Activated naive CD4-positive, alpha-beta T cell (primary cell): ENCODE measurements at regions not wholly inside any gene's neighbourhood (a gene's known extent, or its start where the extent isn't known, plus 50 kb on each side); places are given as distances from the start of the nearest gene placed in this dataset.

Experiments used
- DNase-seq, 4 experiments: peaks; one replicate each; lab custom pipeline; 2025; lab: John Stamatoyannopoulos, UW

- DNase-seq, result no peak
Measured at GRCh38 chr7:25996006-25996408, 156.0 kb upstream of the NFE2L3 start.

- DNase-seq, result no peak
Measured at GRCh38 chr7:25998499-25998898, 153.5 kb upstream of the NFE2L3 start.

GRCh38 chr7:26000841-26001240 is 151.2 kb upstream of the NFE2L3 start:
- DNase-seq, result no peak

- DNase-seq, result no peak
Measured at GRCh38 chr7:26001662-26002244, 150.2 kb upstream of the NFE2L3 start.

- no peak for DNase-seq
Measured at GRCh38 chr7:26005683-26006410, 146.2 kb upstream of the NFE2L3 start.

- no peak for DNase-seq
Measured at GRCh38 chr7:26006426-26006825, 145.6 kb upstream of the NFE2L3 start.

- DNase-seq, result no peak
Measured at GRCh38 chr7:26007510-26007909, 144.5 kb upstream of the NFE2L3 start.

GRCh38 chr7:26008428-26008827 is 143.6 kb upstream of the NFE2L3 start:
- no peak for DNase-seq

GRCh38 chr7:26011039-26011696 is 140.8 kb upstream of the NFE2L3 start:
- no peak for DNase-seq

GRCh38 chr7:26013551-26014083 is 138.4 kb upstream of the NFE2L3 start:
- no peak for DNase-seq

- DNase-seq, result no peak
Measured at GRCh38 chr7:26022982-26023381, 129.0 kb upstream of the NFE2L3 start.

- DNase-seq, result no peak
Measured at GRCh38 chr7:26029911-26030310, 122.1 kb upstream of the NFE2L3 start.

GRCh38 chr7:26034391-26034790 is 117.6 kb upstream of the NFE2L3 start:
- no peak for DNase-seq

- DNase-seq, result no peak
Measured at GRCh38 chr7:26035552-26035951, 116.4 kb upstream of the NFE2L3 start.

GRCh38 chr7:26036092-26036491 is 115.9 kb upstream of the NFE2L3 start:
- DNase-seq, result no peak

GRCh38 chr7:26038201-26038990 is 113.6 kb upstream of the NFE2L3 start:
- DNase-seq, result no peak

- no peak for DNase-seq
Measured at GRCh38 chr7:26040085-26040484, 111.9 kb upstream of the NFE2L3 start.

- no peak for DNase-seq
Measured at GRCh38 chr7:26042237-26042636, 109.8 kb upstream of the NFE2L3 start.

- no peak for DNase-seq
Measured at GRCh38 chr7:26043801-26044200, 108.2 kb upstream of the NFE2L3 start.

- DNase-seq, result no peak
Measured at GRCh38 chr7:26044320-26044719, 107.7 kb upstream of the NFE2L3 start.

GRCh38 chr7:26046150-26046549 is 105.8 kb upstream of the NFE2L3 start:
- no peak for DNase-seq

- no peak for DNase-seq
Measured at GRCh38 chr7:26046878-26047277, 105.1 kb upstream of the NFE2L3 start.
